PC-9 (cell line): ENCODE measurements at regions not wholly inside any gene's neighbourhood (a gene's known extent, or its start where the extent isn't known, plus 50 kb on each side); places are given as distances from the start of the nearest gene placed in this dataset.

ENCODE experiments used
- BruUV-seq: library from RNA; stranded (reverse); fragments of 400-500 nt; replicated peaks from 2 replicates; lab custom pipeline; 2021; lab: Mats Ljungman, UMichigan
- CTCF ChIA-PET: fragments of 300-600 bp; sonication (Branson Sonifier 250); formaldehyde crosslinking; loops from one replicate; lab custom pipeline; 2022; ENCODE audit warnings: antibody characterized with exemption; lab: Charles Lee
- POLR2A ChIA-PET: fragments of 300-600 bp; sonication (Branson Sonifier 250); formaldehyde crosslinking; loops from one replicate; lab custom pipeline; 2022; ENCODE audit warnings: antibody characterized with exemption; ENCODE audit not compliant: unreplicated experiment; lab: Charles Lee
- DNase-seq, 2 experiments: peaks; one replicate each; pipeline versions ENCODE4 v3.0.0 to v3.0.0-alpha.2; 2015 to 2022; ENCODE audit warnings: mixed read lengths in 1 of 2
- H2AFZ ChIP-seq: fragments of 200-600 bp; sonication (generic); 2 replicates; pipeline ENCODE4 v1.8.1; 2017; ENCODE audit warnings: antibody characterized with exemption
- H3F3A ChIP-seq: fragments of 200-600 bp; sonication (generic); 2 replicates; pipeline ENCODE4 v1.8.1; 2017; ENCODE audit warnings: antibody characterized with exemption, mild to moderate bottlenecking, low read depth; ENCODE audit not compliant: insufficient read depth
- H3K27ac ChIP-seq: fragments of 200-600 bp; sonication (generic); 2 replicates; pipeline ENCODE4 v1.6.1; 2016; ENCODE audit warnings: mixed run types
- H3K27me3 ChIP-seq: fragments of 200-600 bp; sonication (generic); 2 replicates; pipeline ENCODE4 v1.6.1; 2016; ENCODE audit warnings: low read depth, mixed run types; ENCODE audit not compliant: insufficient read depth
- H3K36me3 ChIP-seq: fragments of 200-600 bp; sonication (generic); 2 replicates; pipeline ENCODE4 v1.6.1; 2016; ENCODE audit warnings: low read depth, mixed run types
- H3K4me1 ChIP-seq: fragments of 200-600 bp; sonication (generic); replicated peaks from 2 replicates; pipeline ENCODE4 v1.6.1; 2016; ENCODE audit warnings: mixed run types; ENCODE audit not compliant: insufficient read depth
- H3K4me2 ChIP-seq: fragments of 200-600 bp; sonication (generic); 2 replicates; pipeline ENCODE4 v1.6.1; 2017; ENCODE audit warnings: mixed run types
- H3K4me3 ChIP-seq: fragments of 200-600 bp; sonication (generic); 2 replicates; pipeline ENCODE4 v1.6.1; 2016; ENCODE audit warnings: mixed run types
- H3K79me2 ChIP-seq: fragments of 200-600 bp; sonication (generic); 2 replicates; pipeline ENCODE4 v1.6.1; 2017; ENCODE audit warnings: low read depth, mixed run types
- H3K9me2 ChIP-seq: fragments of 200-600 bp; sonication (generic); 2 replicates; pipeline ENCODE4 v1.8.1; 2017; ENCODE audit warnings: mild to moderate bottlenecking; ENCODE audit not compliant: insufficient read depth
- H3K9me3 ChIP-seq: fragments of 200-600 bp; sonication (generic); 2 replicates; pipeline ENCODE4 v1.8.1; 2016; ENCODE audit warnings: low read depth; ENCODE audit not compliant: insufficient read depth
- H4K20me1 ChIP-seq: fragments of 200-600 bp; sonication (generic); 2 replicates; pipeline ENCODE4 v1.8.1; 2017; ENCODE audit not compliant: insufficient read depth
- EZH2 ChIP-seq: fragments of 200-600 bp; sonication (generic); IDR thresholded peaks from 2 replicates; pipeline ENCODE4 v1.8.0; 2017; ENCODE audit warnings: antibody characterized with exemption, low read depth
- intact Hi-C: fragments of 100-400 bp; cut with micrococcal nuclease; formaldehyde crosslinking; loops from one replicate; pipeline ENCODE4 v1.10.0; 2022; ENCODE audit not compliant: unreplicated experiment
- TF ChIP-seq, protein P1 (sequence below): fragments of 200-600 bp; sonication (generic); conservative IDR thresholded peaks from 2 replicates; pipeline ENCODE4 v1.6.1; 2017; ENCODE audit warnings: mixed run types, antibody characterized with exemption, mild to moderate bottlenecking, moderate library complexity

- no TSS peak for BruUV-seq
- no peaks in the 10 kb centered on the region for H3K9me2 ChIP-seq
- intact Hi-C loops, result no loop called here
- H3K36me3 ChIP-seq, result no peaks in the 10 kb centered on the region
- TF ChIP-seq, protein P1, sequence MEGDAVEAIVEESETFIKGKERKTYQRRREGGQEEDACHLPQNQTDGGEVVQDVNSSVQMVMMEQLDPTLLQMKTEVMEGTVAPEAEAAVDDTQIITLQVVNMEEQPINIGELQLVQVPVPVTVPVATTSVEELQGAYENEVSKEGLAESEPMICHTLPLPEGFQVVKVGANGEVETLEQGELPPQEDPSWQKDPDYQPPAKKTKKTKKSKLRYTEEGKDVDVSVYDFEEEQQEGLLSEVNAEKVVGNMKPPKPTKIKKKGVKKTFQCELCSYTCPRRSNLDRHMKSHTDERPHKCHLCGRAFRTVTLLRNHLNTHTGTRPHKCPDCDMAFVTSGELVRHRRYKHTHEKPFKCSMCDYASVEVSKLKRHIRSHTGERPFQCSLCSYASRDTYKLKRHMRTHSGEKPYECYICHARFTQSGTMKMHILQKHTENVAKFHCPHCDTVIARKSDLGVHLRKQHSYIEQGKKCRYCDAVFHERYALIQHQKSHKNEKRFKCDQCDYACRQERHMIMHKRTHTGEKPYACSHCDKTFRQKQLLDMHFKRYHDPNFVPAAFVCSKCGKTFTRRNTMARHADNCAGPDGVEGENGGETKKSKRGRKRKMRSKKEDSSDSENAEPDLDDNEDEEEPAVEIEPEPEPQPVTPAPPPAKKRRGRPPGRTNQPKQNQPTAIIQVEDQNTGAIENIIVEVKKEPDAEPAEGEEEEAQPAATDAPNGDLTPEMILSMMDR, result no peak
- no peak for TF ChIP-seq EZH2
- H3K79me2 ChIP-seq, result no peaks in the 10 kb centered on the region
- ChIA-PET CTCF (no interaction called here), POLR2A (no interaction called here)
- no peak overlapping the region; the same call in 1 of the 2 replicates for H2AFZ ChIP-seq
- no peak overlapping the region for H3K4me3 ChIP-seq
- no peak overlapping the region for H3K4me2 ChIP-seq
- H3K27me3 ChIP-seq, result no peaks in the 10 kb centered on the region
- H3K4me1 ChIP-seq, result no peaks in the 10 kb centered on the region
- H3K9me3 ChIP-seq, result no peaks in the 10 kb centered on the region
- DNase-seq, result no peak
- no peak overlapping the region for H3K27ac ChIP-seq
- H4K20me1 ChIP-seq, result no peaks in the 10 kb centered on the region
- no peaks in the 10 kb centered on the region for H3F3A ChIP-seq
Observed at GRCh38 chr18:70620837-70621612, 332.2 kb downstream of the SOCS6 start.

DNA sequence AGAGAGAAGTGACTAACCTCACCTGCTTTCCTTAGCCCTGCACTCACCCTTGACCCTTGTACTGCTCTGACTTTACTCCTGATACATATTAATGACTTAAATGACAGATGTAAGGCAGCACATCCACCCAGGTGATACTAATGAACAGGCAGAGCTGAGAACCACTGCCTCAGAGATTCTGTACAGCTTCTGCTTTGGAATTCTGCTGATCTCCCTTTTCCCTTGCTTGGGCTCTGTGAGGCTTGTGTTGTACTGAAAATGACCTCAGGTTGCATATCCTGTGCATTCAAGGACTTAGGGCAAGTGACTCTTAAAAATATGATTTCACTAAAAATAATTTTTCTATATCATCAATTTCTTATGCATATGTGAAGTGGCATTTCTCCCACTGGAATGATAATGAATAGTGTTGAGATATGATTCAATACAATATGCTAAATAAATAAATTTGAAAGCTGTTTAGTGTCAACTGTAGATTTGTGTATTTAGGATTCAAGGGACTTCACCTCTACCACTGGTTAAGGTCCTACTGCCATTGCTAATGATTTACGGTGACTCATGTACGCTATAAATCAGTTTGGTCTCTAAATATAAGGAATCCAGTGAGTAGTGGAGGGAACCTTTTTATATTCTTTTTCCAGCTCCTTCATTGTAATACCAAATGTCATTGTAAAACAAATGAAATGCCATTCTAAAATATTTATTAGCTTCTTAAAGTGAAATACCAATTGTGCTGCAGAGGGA, 328.3 kb downstream of the SOCS6 start:
- Histone ChIP-seq H3K4me2 (no peak overlapping the region), H3K4me3 (no peak overlapping the region), H2AFZ (no peak overlapping the region), H3K36me3 (no peaks in the 10 kb centered on the region), H4K20me1 (no peaks in the 10 kb centered on the region), H3K9me2 (0 out of 2 replicates have a peak, but pooled peaks cover 4% of the 10 kb centered on the region), H3K27me3 (no peaks in the 10 kb centered on the region), H3F3A (no peaks in the 10 kb centered on the region), H3K27ac (no peak overlapping the region), H3K79me2 (no peaks in the 10 kb centered on the region), H3K9me3 (no peaks in the 10 kb centered on the region), H3K4me1 (no peaks in the 10 kb centered on the region)
- intact Hi-C loops, result no loop called here
- no TSS peak for BruUV-seq
- ChIA-PET POLR2A (no interaction called here), CTCF (no interaction called here)
- TF ChIP-seq, protein P1, result no peak
- TF ChIP-seq EZH2, result no peak
- DNase-seq, result no peak

DNA sequence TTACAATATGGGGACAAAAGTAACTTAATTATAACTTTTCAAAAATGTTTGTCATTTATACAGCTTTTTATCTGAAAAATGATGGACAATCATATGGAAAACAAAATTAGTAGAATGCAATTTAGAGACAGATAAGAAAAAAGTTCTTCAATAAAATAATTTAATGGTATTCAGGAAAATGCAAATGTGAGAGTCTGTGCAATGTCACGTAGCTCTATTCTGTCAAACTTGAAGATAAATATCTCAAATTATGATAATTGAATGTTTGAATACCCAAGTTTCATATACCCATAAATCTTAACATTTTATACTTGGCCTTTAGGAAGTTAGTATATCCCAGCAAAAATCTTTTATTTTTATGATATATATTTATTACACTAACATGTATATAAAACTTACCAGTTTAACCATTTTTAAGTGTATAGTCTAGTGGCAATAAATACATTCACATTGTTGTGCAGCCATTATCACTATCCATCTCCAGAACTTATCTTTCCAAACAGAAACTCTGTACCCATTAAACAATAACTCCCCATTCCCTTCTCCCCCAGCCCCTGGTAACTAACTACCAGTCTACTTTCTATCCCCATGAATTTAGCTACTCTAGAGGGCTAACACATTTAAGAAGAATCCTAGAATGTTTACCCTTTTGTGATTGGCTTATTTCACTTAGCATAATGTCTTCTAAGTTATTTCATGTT, 311.5 kb downstream of the SOCS6 start:
- Histone ChIP-seq H3K27ac (no peak overlapping the region), H3K4me1 (no peaks in the 10 kb centered on the region), H3K4me2 (no peak overlapping the region), H3K4me3 (no peak overlapping the region), H4K20me1 (no peaks in the 10 kb centered on the region), H3K36me3 (no peaks in the 10 kb centered on the region), H3K9me2 (no peaks in the 10 kb centered on the region; the same call in 1 of the 2 replicates), H3K9me3 (no peaks in the 10 kb centered on the region), H3K27me3 (no peaks in the 10 kb centered on the region), H3K79me2 (no peaks in the 10 kb centered on the region), H3F3A (no peaks in the 10 kb centered on the region), H2AFZ (no peak overlapping the region)
- TF ChIP-seq, protein P1, result no peak
- no peak for TF ChIP-seq EZH2
- ChIA-PET POLR2A (no interaction called here), CTCF (no interaction called here)
- BruUV-seq, result no TSS peak
- DNase-seq, result no peak
- intact Hi-C loops, result no loop called here
